DOHH2 (cell line): ENCODE measurements at regions not wholly inside any gene's neighbourhood (a gene's known extent, or its start where the extent isn't known, plus 50 kb on each side); places are given as distances from the start of the nearest gene placed in this dataset.

Experiments
- H3F3A ChIP-seq: fragments of 200-600 bp; sonication (generic), shearing (Covaris generic); 2 replicates; pipeline ENCODE4 v1.6.0; 2016; ENCODE audit warnings: antibody characterized with exemption, mild to moderate bottlenecking; ENCODE audit not compliant: control insufficient read depth, insufficient read depth
- H3K27ac ChIP-seq: fragments of 200-600 bp; sonication (generic); 2 replicates; pipeline ENCODE4 v1.5.1; 2014; ENCODE audit warnings: low read depth, mild to moderate bottlenecking, low read length, moderate library complexity
- H3K27me3 ChIP-seq: fragments of 200-600 bp; sonication (generic); 2 replicates; pipeline ENCODE4 v1.6.1; 2014; ENCODE audit warnings: mild to moderate bottlenecking, low read length, mixed read lengths; ENCODE audit not compliant: control insufficient read depth
- H3K36me3 ChIP-seq: fragments of 200-600 bp; sonication (generic); 2 replicates; pipeline ENCODE4 v1.6.1; 2014; ENCODE audit warnings: mild to moderate bottlenecking, low read length, moderate library complexity, mixed read lengths; ENCODE audit not compliant: control insufficient read depth
- H3K4me1 ChIP-seq: fragments of 200-600 bp; sonication (generic); 2 replicates; pipeline ENCODE4 v1.6.1; 2014; ENCODE audit warnings: mild to moderate bottlenecking, low read length, mixed read lengths; ENCODE audit not compliant: control insufficient read depth
- H3K4me2 ChIP-seq: fragments of 200-600 bp; sonication (generic); 2 replicates; pipeline ENCODE4 v1.6.0; 2014; ENCODE audit warnings: mild to moderate bottlenecking, low read length, moderate library complexity
- H3K4me3 ChIP-seq: fragments of 200-600 bp; sonication (generic); 2 replicates; pipeline ENCODE4 v1.5.1; 2014; ENCODE audit warnings: mild to moderate bottlenecking, low read length, mixed read lengths
- H3K79me2 ChIP-seq: fragments of 200-600 bp; sonication (generic); 2 replicates; pipeline ENCODE4 v1.6.1; 2014; ENCODE audit warnings: mild to moderate bottlenecking, low read length, mixed read lengths; ENCODE audit not compliant: control insufficient read depth
- H3K9me2 ChIP-seq: fragments of 200-600 bp; sonication (generic); replicated peaks from 2 replicates; pipeline ENCODE4 v1.6.1; 2014; ENCODE audit warnings: mild to moderate bottlenecking, low read length, mixed read lengths; ENCODE audit not compliant: control insufficient read depth
- H3K9me3 ChIP-seq: fragments of 200-600 bp; sonication (generic); 2 replicates; pipeline ENCODE4 v1.6.1; 2014; ENCODE audit warnings: antibody characterized with exemption, low read length, mixed read lengths; ENCODE audit not compliant: control insufficient read depth, insufficient read depth
- H4K20me1 ChIP-seq: fragments of 200-600 bp; sonication (generic); 2 replicates; pipeline ENCODE4 v1.6.0; 2014; ENCODE audit warnings: low read depth, mild to moderate bottlenecking, antibody characterized with exemption, low read length, moderate library complexity; ENCODE audit not compliant: control insufficient read depth, insufficient read depth
- CTCF ChIP-seq: fragments of 200-600 bp; sonication (generic); IDR thresholded peaks from one replicate; pipeline ENCODE4 v1.5.1; 2014; ENCODE audit warnings: antibody characterized with exemption, mild to moderate bottlenecking, low read depth, low read length; ENCODE audit not compliant: poor library complexity, severe bottlenecking
- EZH2phosphoT487 ChIP-seq: fragments of 200-600 bp; sonication (generic); IDR thresholded peaks from 2 replicates; pipeline ENCODE4 v1.6.1; 2017; ENCODE audit warnings: borderline replicate concordance, mild to moderate bottlenecking, antibody characterized with exemption, low read length, moderate library complexity, mixed read lengths

- Histone ChIP-seq H3F3A (no peaks in the 10 kb centered on the region), H3K36me3 (no peaks in the 10 kb centered on the region), H3K9me2 (no peaks in the 10 kb centered on the region), H3K27me3 (no peaks in the 10 kb centered on the region), H3K79me2 (no peaks in the 10 kb centered on the region), H3K9me3 (no peaks in the 10 kb centered on the region), H3K4me2 (no peak overlapping the region), H3K4me3 (no peak overlapping the region), H4K20me1 (no peaks in the 10 kb centered on the region), H3K27ac (no peak overlapping the region), H3K4me1 (no peaks in the 10 kb centered on the region)
- no peak for TF ChIP-seq EZH2phosphoT487
- TF ChIP-seq CTCF, result no peak
Observed at GRCh38 chr12:19018302-19018970, 111.1 kb upstream of the PLEKHA5 start.

- H3K4me3 ChIP-seq, result no peak overlapping the region
- TF ChIP-seq CTCF (no peak), EZH2phosphoT487 (no peak)
- H3K4me2 ChIP-seq, result no peak overlapping the region
- no peaks in the 10 kb centered on the region for H3K27me3 ChIP-seq
- H3K9me2 ChIP-seq, result no peaks in the 10 kb centered on the region
- no peaks in the 10 kb centered on the region for H3K36me3 ChIP-seq
- no peaks in the 10 kb centered on the region for H3K4me1 ChIP-seq
- no peak overlapping the region for H3K27ac ChIP-seq
- H3K9me3 ChIP-seq, result no peaks in the 10 kb centered on the region
- no peaks in the 10 kb centered on the region for H4K20me1 ChIP-seq
- no peaks in the 10 kb centered on the region for H3K79me2 ChIP-seq
- no peaks in the 10 kb centered on the region for H3F3A ChIP-seq
Observed at GRCh38 chr12:19021240-19021639, 108.3 kb upstream of the PLEKHA5 start.

- Histone ChIP-seq H3K4me2 (no peak overlapping the region), H3K36me3 (no peaks in the 10 kb centered on the region), H3K27me3 (no peaks in the 10 kb centered on the region), H4K20me1 (no peaks in the 10 kb centered on the region), H3K9me2 (no peaks in the 10 kb centered on the region), H3K27ac (no peak overlapping the region), H3K4me1 (no peaks in the 10 kb centered on the region), H3K79me2 (no peaks in the 10 kb centered on the region), H3F3A (no peaks in the 10 kb centered on the region), H3K9me3 (no peaks in the 10 kb centered on the region), H3K4me3 (no peak overlapping the region)
- TF ChIP-seq CTCF (no peak), EZH2phosphoT487 (no peak)
Observed at GRCh38 chr12:19021646-19022045, 107.9 kb upstream of the PLEKHA5 start.
